Ishikawa (cell line): ENCODE measurements at regions not wholly inside any gene's neighbourhood (a gene's known extent, or its start where the extent isn't known, plus 50 kb on each side); places are given as distances from the start of the nearest gene placed in this dataset.

Source experiments
- CEBPB ChIP-seq: IDR thresholded peaks from 2 replicates; pipeline ENCODE4 v1.6.1; 2012
- CREB1 ChIP-seq: IDR thresholded peaks from 2 replicates; pipeline ENCODE4 v1.6.1; 2012; ENCODE audit warnings: low read depth
- EGR1 ChIP-seq: IDR thresholded peaks from 2 replicates; pipeline ENCODE4 v1.6.1; 2012
- EP300 ChIP-seq: IDR thresholded peaks from 2 replicates; pipeline ENCODE4 v1.6.1; 2012; ENCODE audit warnings: borderline replicate concordance
- FOXM1 ChIP-seq: IDR thresholded peaks from 2 replicates; pipeline ENCODE4 v1.6.1; 2012; ENCODE audit warnings: low read depth, borderline replicate concordance
- NFIC ChIP-seq: IDR thresholded peaks from 2 replicates; pipeline ENCODE4 v1.6.1; 2012
- RAD21 ChIP-seq: IDR thresholded peaks from 2 replicates; pipeline ENCODE4 v1.6.1; 2012; ENCODE audit warnings: low read depth
- TAF1 ChIP-seq: IDR thresholded peaks from 2 replicates; pipeline ENCODE4 v1.6.1; 2012; ENCODE audit warnings: low read depth, mild to moderate bottlenecking
- TCF12 ChIP-seq: IDR thresholded peaks from 2 replicates; pipeline ENCODE4 v1.6.1; 2012; ENCODE audit warnings: low read depth
- TEAD4 ChIP-seq: IDR thresholded peaks from 2 replicates; pipeline ENCODE4 v1.6.1; 2012
- YY1 ChIP-seq: IDR thresholded peaks from 2 replicates; pipeline ENCODE4 v1.6.1; 2012; ENCODE audit warnings: low read depth
- ZBTB7A ChIP-seq: IDR thresholded peaks from 2 replicates; pipeline ENCODE4 v1.6.1; 2012; ENCODE audit warnings: low read depth
- TF ChIP-seq, protein P1 (sequence below): IDR thresholded peaks from 2 replicates; pipeline ENCODE4 v1.6.1; 2012; ENCODE audit warnings: low read depth, mild to moderate bottlenecking
- TF ChIP-seq, protein P2 (sequence below): IDR thresholded peaks from 2 replicates; pipeline ENCODE4 v1.6.1; 2012
- TF ChIP-seq, protein P3 (sequence below): IDR thresholded peaks from 2 replicates; pipeline ENCODE4 v1.6.1; 2012

DNA sequence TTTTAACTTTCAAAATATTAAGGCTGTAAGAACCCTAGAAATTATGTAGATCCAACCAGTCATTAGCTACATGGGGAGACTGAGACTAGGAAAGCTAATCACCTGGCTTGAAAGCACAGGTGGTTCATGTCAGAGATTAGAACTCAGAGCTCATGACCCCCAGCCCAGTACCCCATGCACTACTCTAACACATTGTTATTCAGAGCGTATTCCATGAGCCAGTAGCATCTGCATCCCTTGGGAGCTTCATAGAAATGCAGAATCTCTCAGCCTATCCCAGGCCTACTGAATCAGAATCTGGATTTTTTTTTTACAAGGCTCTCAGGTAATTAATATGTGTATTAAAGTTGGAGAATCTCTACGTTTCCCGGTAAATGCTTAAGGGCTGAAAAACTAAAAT is 161.7 kb downstream of the BTG1 start:
- no peak for TF ChIP-seq TAF1
- TF ChIP-seq CEBPB = no peak
- no peak for TF ChIP-seq NFIC
- no peak for TF ChIP-seq ZBTB7A
- no peak for TF ChIP-seq FOXM1
- TF ChIP-seq TEAD4 = no peak
- no peak for TF ChIP-seq EGR1
- TF ChIP-seq, protein P1, sequence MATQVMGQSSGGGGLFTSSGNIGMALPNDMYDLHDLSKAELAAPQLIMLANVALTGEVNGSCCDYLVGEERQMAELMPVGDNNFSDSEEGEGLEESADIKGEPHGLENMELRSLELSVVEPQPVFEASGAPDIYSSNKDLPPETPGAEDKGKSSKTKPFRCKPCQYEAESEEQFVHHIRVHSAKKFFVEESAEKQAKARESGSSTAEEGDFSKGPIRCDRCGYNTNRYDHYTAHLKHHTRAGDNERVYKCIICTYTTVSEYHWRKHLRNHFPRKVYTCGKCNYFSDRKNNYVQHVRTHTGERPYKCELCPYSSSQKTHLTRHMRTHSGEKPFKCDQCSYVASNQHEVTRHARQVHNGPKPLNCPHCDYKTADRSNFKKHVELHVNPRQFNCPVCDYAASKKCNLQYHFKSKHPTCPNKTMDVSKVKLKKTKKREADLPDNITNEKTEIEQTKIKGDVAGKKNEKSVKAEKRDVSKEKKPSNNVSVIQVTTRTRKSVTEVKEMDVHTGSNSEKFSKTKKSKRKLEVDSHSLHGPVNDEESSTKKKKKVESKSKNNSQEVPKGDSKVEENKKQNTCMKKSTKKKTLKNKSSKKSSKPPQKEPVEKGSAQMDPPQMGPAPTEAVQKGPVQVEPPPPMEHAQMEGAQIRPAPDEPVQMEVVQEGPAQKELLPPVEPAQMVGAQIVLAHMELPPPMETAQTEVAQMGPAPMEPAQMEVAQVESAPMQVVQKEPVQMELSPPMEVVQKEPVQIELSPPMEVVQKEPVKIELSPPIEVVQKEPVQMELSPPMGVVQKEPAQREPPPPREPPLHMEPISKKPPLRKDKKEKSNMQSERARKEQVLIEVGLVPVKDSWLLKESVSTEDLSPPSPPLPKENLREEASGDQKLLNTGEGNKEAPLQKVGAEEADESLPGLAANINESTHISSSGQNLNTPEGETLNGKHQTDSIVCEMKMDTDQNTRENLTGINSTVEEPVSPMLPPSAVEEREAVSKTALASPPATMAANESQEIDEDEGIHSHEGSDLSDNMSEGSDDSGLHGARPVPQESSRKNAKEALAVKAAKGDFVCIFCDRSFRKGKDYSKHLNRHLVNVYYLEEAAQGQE = no peak
- TF ChIP-seq YY1 = no peak
- no peak for TF ChIP-seq RAD21
- TF ChIP-seq, protein P2, sequence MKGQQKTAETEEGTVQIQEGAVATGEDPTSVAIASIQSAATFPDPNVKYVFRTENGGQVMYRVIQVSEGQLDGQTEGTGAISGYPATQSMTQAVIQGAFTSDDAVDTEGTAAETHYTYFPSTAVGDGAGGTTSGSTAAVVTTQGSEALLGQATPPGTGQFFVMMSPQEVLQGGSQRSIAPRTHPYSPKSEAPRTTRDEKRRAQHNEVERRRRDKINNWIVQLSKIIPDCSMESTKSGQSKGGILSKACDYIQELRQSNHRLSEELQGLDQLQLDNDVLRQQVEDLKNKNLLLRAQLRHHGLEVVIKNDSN = no peak
- no peak for TF ChIP-seq EP300

DNA sequence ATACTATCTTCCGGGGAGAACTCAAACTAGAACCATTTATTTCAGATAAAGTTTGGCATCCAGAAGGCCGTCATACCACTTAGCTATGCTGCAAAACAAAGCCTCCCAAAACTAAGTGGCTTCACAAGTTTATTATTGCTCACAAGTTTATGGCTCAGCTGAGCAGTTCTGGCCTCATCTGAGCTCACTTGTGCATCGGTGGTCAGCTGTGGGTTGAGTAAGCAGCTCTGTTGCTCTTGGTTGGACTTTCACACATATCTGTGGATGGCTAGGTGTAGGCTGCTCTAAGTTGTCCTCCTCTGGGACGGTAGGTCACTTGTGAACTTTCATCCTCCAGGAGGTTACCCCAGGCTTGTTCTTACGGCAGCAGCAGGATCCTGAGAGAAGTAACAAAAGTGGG is 162.7 kb downstream of the BTG1 start:
- TF ChIP-seq NFIC (no peak), TEAD4 (no peak), EP300 (no peak), RAD21 (no peak), ZBTB7A (no peak), YY1 (no peak), EGR1 (no peak), TAF1 (no peak), CEBPB (no peak)
- TF ChIP-seq, protein P1 = no peak
- TF ChIP-seq, protein P2 = no peak
- TF ChIP-seq, protein P3, sequence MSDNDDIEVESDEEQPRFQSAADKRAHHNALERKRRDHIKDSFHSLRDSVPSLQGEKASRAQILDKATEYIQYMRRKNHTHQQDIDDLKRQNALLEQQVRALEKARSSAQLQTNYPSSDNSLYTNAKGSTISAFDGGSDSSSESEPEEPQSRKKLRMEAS = no peak

DNA sequence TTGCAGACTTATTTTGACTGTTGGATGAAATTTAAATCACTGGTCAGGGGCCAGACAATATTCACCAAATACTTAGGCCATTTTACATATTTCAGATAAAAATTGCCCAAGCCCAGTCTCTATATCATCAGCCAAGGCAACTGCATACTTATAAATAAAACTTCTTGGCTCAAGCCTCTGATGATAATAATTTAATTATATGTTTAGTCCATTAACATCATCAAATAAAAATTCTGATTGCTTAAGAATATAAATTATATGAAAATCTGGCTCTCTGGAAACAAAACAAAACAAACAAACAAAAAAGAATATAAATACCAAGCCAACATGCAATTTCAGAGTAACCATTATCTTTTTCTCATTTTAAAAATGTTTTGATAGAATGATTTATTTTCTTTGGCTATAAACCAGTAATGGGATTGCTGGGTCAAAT is 165.2 kb downstream of the BTG1 start:
- TF ChIP-seq, protein P2 = no peak
- no peak for TF ChIP-seq TEAD4
- no peak for TF ChIP-seq YY1
- no peak for TF ChIP-seq CEBPB
- no peak for TF ChIP-seq NFIC
- TF ChIP-seq CREB1 = no peak
- no peak for TF ChIP-seq EP300
- TF ChIP-seq, protein P3 = no peak
- TF ChIP-seq EGR1 = no peak
- TF ChIP-seq, protein P1 = no peak
- TF ChIP-seq TCF12 = no peak
- TF ChIP-seq RAD21 = no peak

DNA sequence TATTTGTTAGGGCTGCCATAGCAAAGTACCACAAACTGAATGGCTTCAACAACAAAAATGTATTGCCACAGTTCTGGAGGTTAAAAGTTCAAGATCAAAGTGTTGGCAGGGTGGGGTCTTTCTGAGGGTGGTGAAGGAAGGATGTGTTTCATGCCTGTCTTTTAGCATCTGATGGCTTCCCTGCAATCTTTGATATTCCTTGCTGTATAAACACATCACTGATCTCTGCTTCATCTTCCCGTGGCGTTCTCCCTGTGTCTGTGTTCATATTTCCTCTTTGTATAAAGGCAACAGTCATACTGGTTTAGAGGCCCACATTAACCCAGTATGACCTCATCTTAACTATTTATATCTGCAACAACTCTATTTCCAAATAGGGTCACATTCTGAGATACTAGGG is 167.5 kb downstream of the BTG1 start:
- TF ChIP-seq EP300 = no peak
- TF ChIP-seq, protein P3 = no peak
- no peak for TF ChIP-seq FOXM1
- TF ChIP-seq TCF12 = no peak
- no peak for TF ChIP-seq TAF1
- no peak for TF ChIP-seq CREB1
- TF ChIP-seq, protein P2 = no peak
- TF ChIP-seq CEBPB = no peak
- TF ChIP-seq, protein P1 = no peak
- no peak for TF ChIP-seq RAD21
- no peak for TF ChIP-seq NFIC
- TF ChIP-seq YY1 = no peak
- TF ChIP-seq ZBTB7A = no peak
- TF ChIP-seq TEAD4 = no peak
- TF ChIP-seq EGR1 = no peak
